Adrenal gland (tissue), 5 donors: ENCODE measurements at regions not wholly inside any gene's neighbourhood (a gene's known extent, or its start where the extent isn't known, plus 50 kb on each side); places are given as distances from the start of the nearest gene placed in this dataset.

ENCODE experiments used
- CTCF ChIP-seq, 6 experiments: fragments of 450-650 bp in 4 of 6; fragments of 200-600 bp in 2 of 6; sonication (generic) in 1 of 6; IDR thresholded peaks; 1 replicate in 5 of 6; 2 replicates in 1 of 6; pipeline versions ENCODE4 v1.5.1 to v1.8.0; 2016 to 2021; ENCODE audit warnings: antibody characterized with exemption in 6 of 6, mild to moderate bottlenecking in 2 of 6, moderate library complexity in 1 of 6
- POLR2A ChIP-seq, 2 donors: fragments of 450-650 bp; IDR thresholded peaks; one replicate each; pipeline ENCODE4 v1.6.1; 2017; ENCODE audit warnings: antibody characterized with exemption in 2 of 2, mild to moderate bottlenecking in 2 of 2, moderate library complexity in 1 of 2
- donor health status: DM: no; HTN: no; CAD: no.

GRCh38 chr7:93044147-93044810 is 73.5 kb downstream of the SAMD9 start:
- no peak for TF ChIP-seq POLR2A (IDR thresholded peaks at IDR 0.05)
- TF ChIP-seq CTCF (IDR thresholded peaks at IDR 0.05) = no peak
